ENCODE measurements at regions not wholly inside any gene's neighbourhood (a gene's known extent, or its start where the extent isn't known, plus 50 kb on each side); places are given as distances from the start of the nearest gene placed in this dataset.

GRCh38 chr17:56727876-56728617, 105.7 kb downstream of the C17orf67 start:
- TF ChIP-seq CTCF (IDR thresholded peaks at IDR 0.05) (no peak), POLR2A (IDR thresholded peaks at IDR 0.05) (no peak)

Data from body of pancreas (tissue), 4 donors.